ENCODE measurements at regions not wholly inside any gene's neighbourhood (a gene's known extent, or its start where the extent isn't known, plus 50 kb on each side); places are given as distances from the start of the nearest gene placed in this dataset.
"Not testable (repeated sequence)": the region's sequence is repeated elsewhere in the genome, so short reads cannot be mapped to it uniquely, and the experiment has no call there.

- no peak for DNase-seq (ENCODE audit: low read depth in 2 of 2, low spot score in 1 of 2)
Measured at GRCh38 chr3:72660270-72661114, 187.8 kb downstream of the SHQ1 start.

GRCh38 chr3:72659596-72659995, 188.6 kb downstream of the SHQ1 start:
- DNase-seq (ENCODE audit: low read depth in 2 of 2, low spot score in 1 of 2), result no peak

GRCh38 chr3:72659188-72659587, 189.1 kb downstream of the SHQ1 start:
- no peak for DNase-seq (ENCODE audit: low read depth in 2 of 2, low spot score in 1 of 2)

- DNase-seq (ENCODE audit: low read depth in 2 of 2, low spot score in 1 of 2), result no peak
Measured at GRCh38 chr3:72658466-72659100, 189.7 kb downstream of the SHQ1 start.

- peak in 1 of 2 donors; percentile 18 for DNase-seq (ENCODE audit: low read depth in 2 of 2, low spot score in 1 of 2)
Measured at GRCh38 chr3:72657666-72658065, 190.6 kb downstream of the SHQ1 start.

- DNase-seq (ENCODE audit: low read depth in 2 of 2, low spot score in 1 of 2), result no peak
Measured at GRCh38 chr3:72655723-72656122, 192.5 kb downstream of the SHQ1 start.

GRCh38 chr3:72655131-72655551, 193.1 kb downstream of the SHQ1 start:
- DNase-seq (ENCODE audit: low read depth in 2 of 2, low spot score in 1 of 2), result no peak

GRCh38 chr3:72652395-72652794, 195.8 kb downstream of the SHQ1 start:
- no peak for DNase-seq (ENCODE audit: low read depth in 2 of 2, low spot score in 1 of 2)

- DNase-seq (ENCODE audit: low read depth in 2 of 2, low spot score in 1 of 2), result no peak
Measured at GRCh38 chr3:72651498-72651897, 196.7 kb downstream of the SHQ1 start.

GRCh38 chr3:72646263-72646662, 202.0 kb downstream of the SHQ1 start:
- no peak for DNase-seq (ENCODE audit: low read depth in 2 of 2, low spot score in 1 of 2)

GRCh38 chr3:72643635-72644034, 204.6 kb downstream of the SHQ1 start:
- DNase-seq (ENCODE audit: low read depth in 2 of 2, low spot score in 1 of 2), result not testable (repeated sequence)

- no peak for DNase-seq (ENCODE audit: low read depth in 2 of 2, low spot score in 1 of 2)
Measured at GRCh38 chr3:72641684-72642083, 206.6 kb downstream of the SHQ1 start.

- DNase-seq (ENCODE audit: low read depth in 2 of 2, low spot score in 1 of 2), result no peak
Measured at GRCh38 chr3:72641072-72641471, 207.2 kb downstream of the SHQ1 start.

- no peak for DNase-seq (ENCODE audit: low read depth in 2 of 2, low spot score in 1 of 2)
Measured at GRCh38 chr3:72636969-72637597, 211.2 kb downstream of the SHQ1 start.

GRCh38 chr3:72635551-72635950, 212.7 kb downstream of the SHQ1 start:
- DNase-seq (ENCODE audit: low read depth in 2 of 2, low spot score in 1 of 2), result no peak

GRCh38 chr3:72634128-72634527, 214.1 kb downstream of the SHQ1 start:
- no peak for DNase-seq (ENCODE audit: low read depth in 2 of 2, low spot score in 1 of 2)

- no peak for DNase-seq (ENCODE audit: low read depth in 2 of 2, low spot score in 1 of 2)
Measured at GRCh38 chr3:72633534-72633933, 214.7 kb downstream of the SHQ1 start.

- DNase-seq (ENCODE audit: low read depth in 2 of 2, low spot score in 1 of 2), result no peak
Measured at GRCh38 chr3:72633121-72633520, 215.1 kb downstream of the SHQ1 start.

GRCh38 chr3:72632129-72632528, 216.1 kb downstream of the SHQ1 start:
- no peak for DNase-seq (ENCODE audit: low read depth in 2 of 2, low spot score in 1 of 2)

- DNase-seq (ENCODE audit: low read depth in 2 of 2, low spot score in 1 of 2), result no peak
Measured at GRCh38 chr3:72630969-72631344, 217.3 kb downstream of the SHQ1 start.

- no peak for DNase-seq (ENCODE audit: low read depth in 2 of 2, low spot score in 1 of 2)
Measured at GRCh38 chr3:72630327-72630968, 217.8 kb downstream of the SHQ1 start.

GRCh38 chr3:72629191-72629631, 219.0 kb downstream of the SHQ1 start:
- no peak for DNase-seq (ENCODE audit: low read depth in 2 of 2, low spot score in 1 of 2)

Measured in stimulated activated CD8-positive, alpha-beta memory T cell treated with anti-CD3 and anti-CD28 coated beads, Interleukin-4, amount 100 ng/mL, for 1 hour (primary cell).